ENCODE measurements at regions not wholly inside any gene's neighbourhood (a gene's known extent, or its start where the extent isn't known, plus 50 kb on each side); places are given as distances from the start of the nearest gene placed in this dataset.
"Not testable (repeated sequence)": the region's sequence is repeated elsewhere in the genome, so short reads cannot be mapped to it uniquely, and the experiment has no call there.

DNA sequence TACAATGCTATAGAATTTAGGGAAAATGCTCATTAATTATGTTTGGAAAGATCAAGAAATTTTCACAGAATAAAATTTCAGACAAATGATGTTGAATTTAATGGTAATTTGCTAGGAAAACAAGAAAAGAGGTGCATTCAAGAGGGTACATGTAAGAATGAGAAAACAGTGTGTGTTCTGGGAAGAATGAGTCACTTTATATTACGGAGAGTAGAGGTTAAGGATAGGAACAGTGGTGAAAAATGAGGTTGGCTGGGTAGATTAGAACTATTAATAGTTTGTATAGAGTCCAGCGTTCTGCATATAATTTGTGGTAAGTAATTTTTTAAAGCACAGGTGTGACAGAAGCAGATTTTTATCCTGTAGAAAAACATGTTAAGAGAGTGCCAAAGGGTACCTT lies 336.7 kb upstream of the MBL2 start:
- DNase-seq (ENCODE audit: low spot score in 2 of 2) (no peak), FAIRE-seq (no peak)

DNA sequence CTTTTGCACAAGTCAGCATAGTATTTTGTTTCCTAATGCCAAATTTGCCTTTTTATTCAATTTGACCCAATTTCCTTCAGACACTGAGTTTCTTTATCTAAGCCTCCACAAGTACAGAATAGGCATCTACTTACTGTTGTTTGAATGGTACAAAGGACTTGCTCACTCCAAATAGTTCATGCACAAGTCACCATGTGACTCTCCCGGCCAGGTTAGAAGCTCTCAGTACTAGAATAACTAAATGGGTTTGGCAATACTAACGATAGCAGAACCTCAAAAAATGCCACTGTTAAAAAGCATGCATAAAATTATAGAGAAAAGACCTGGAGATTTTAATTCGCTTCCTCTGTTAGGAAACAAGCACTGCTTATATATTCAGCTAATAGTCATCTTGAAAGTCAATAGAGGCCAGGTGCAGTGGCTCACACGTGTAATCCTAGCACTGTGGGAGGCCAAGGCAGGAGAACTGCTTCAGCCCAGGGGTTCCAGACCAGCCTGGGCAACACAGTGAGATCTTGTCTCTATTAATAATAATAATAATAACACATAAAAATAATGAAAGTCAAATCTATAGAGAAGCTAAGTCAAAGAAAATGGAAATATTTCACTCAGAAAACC lies 335.8 kb upstream of the MBL2 start:
- FAIRE-seq (no peak), DNase-seq (ENCODE audit: low spot score in 2 of 2) (no peak)

DNA sequence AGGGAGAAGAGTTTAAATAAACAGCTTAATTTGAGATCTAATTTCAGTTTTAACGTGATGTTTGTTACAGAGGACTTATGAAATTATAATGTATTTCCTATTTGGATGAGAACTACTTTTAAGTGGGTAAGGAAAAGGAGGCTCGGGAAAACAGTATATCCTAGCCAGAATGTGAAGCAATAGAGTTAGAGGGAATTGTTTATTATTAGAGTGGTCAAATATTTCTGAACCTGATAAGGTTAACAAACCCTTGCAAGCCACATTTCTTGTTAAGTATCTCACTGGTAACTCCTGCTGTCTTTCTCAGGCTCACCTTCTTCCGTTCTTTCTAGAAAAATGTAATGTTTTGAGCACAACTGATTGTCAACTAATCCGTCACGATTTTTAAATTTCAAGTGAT lies 335.1 kb upstream of the MBL2 start:
- FAIRE-seq, result no peak
- DNase-seq (ENCODE audit: low spot score in 2 of 2), result no peak

DNA sequence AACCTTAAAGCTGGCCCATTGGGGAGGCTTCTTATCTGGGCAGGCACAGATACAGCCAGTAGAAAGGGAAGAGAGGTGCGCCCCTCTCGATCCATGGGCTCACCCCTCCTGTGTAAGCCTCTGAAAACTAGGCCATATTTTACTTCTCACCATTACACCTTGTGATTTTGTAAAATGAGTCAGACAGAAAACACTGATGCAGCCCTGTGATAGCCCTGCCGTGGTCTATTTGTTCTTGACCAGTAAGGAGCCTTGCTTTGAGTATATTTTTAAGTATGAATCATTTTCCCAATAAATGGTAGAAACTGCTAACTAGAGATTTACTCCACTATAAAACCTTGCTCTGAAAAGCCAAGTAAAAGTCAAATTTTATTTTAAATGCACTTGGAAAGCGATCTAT lies 329.8 kb upstream of the MBL2 start:
- FAIRE-seq (no peak), DNase-seq (ENCODE audit: low spot score in 2 of 2) (no peak)

DNA sequence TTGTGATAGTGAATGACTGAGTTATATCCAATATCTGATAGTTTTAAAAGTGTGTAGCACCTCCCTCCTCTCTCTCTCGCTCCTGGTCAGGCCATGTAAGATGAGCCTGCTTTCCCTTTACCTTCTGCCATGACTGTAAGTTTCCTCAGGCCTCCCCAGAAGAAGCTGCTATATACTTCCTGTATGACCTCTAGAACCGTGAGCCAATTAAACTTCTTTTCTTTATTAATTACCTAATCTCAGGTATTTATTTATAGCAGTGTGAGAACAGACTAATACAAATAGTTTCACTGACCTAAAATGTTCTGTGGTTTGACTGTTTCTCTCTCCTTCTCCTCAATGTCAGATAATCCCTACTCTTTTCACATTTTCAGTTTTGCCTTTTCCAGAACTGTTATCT lies 321.3 kb upstream of the MBL2 start:
- no peak for DNase-seq (ENCODE audit: low spot score in 2 of 2)
- no peak for FAIRE-seq

DNA sequence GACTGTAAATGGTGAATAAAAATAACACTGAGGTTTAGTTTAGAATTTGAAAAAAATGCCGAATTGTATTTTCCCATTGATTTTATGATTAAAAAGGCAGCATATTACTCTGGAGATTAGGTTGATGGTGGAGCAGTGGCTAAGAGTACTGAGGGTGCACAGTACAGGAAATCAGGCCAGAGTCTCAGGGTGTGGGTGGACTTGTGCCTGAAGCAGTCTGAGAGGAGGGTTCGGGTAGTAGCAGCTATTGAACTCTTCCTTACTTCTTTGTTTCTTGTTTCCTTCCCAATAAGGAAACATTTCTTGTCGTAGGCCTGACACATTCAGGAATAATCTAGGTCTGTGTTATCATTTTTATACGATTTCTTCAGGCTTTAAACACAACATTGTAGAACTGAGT lies 319.0 kb upstream of the MBL2 start:
- no peak for FAIRE-seq
- DNase-seq (ENCODE audit: low spot score in 2 of 2), result no peak

DNA sequence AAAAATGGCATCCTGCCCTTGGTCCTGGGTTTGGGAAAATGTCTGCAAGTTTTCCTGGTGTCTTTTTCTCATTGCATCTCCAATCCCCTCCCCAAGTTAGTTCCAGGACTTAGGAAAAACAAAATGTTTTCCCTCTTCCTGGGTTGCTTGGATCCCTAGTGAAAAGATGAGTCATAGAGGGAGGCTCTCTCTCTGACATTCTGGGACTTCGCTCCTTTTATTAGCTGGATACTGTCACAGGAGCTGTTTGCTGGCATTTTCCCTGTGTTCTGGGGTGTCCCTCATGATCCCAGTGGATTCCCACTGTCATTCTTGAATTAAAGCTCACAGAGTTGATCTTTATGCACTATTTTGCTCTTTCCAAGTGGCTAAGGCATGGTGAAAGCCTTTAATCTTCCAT lies 316.4 kb upstream of the MBL2 start:
- FAIRE-seq (no peak), DNase-seq (ENCODE audit: low spot score in 2 of 2) (no peak)

DNA sequence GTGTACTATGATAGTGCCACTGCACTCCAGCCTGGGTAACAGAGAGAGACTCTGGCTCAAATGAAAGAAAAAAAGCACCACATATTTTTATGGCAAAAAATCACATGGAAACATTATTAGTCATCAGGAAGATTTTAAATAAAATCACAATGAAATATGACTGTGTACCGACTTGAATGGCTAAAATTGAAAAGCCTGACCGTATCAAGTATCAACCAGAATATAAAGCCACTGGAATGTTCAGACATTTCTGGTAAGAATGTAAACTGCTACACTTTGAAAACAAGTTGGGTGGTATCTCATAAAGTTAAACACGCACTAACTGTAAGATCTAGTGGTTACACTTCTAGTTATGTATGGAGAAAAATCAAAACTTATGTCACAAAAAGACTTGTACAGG lies 306.7 kb upstream of the MBL2 start:
- FAIRE-seq (no peak), DNase-seq (ENCODE audit: low spot score in 2 of 2) (no peak)

DNA sequence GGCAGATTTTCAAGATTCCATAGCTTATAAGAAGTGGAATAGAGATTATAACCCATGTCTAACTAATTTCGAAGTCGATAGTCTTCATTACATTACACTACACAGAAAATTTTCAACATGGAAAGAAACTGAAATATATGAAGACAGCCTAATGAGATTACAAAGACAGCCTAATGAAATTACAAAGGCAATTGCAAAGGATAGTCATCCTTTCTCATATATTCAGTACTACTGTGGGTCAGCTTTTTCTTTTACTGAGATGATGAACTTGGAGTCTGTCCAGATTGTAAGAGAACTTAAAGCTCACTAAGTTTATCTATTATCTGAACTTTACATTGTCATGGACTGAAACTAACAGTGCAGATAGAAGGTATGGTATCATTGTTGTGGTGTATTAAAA lies 304.4 kb upstream of the MBL2 start:
- no peak for DNase-seq (ENCODE audit: low spot score in 2 of 2)
- no peak for FAIRE-seq

DNA sequence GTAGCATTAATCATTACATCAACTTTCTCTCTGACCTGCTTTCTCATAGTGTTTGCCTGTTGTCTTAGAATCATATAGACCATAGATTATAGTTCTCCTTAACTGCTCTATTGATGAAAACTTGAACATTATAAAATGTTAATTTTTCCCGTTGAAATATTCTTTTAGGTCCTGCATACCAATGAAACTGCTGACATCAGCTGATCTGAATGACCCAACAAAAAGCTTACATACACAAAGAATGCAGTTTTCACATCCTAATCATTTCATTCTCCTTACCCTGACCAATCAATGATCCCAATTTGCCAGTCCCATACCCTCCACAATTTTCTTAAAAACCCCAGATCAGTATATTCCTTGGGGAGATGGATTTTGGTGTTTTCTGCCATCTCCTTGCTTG lies 302.9 kb upstream of the MBL2 start:
- no peak for FAIRE-seq
- DNase-seq (ENCODE audit: low spot score in 2 of 2), result no peak

DNA sequence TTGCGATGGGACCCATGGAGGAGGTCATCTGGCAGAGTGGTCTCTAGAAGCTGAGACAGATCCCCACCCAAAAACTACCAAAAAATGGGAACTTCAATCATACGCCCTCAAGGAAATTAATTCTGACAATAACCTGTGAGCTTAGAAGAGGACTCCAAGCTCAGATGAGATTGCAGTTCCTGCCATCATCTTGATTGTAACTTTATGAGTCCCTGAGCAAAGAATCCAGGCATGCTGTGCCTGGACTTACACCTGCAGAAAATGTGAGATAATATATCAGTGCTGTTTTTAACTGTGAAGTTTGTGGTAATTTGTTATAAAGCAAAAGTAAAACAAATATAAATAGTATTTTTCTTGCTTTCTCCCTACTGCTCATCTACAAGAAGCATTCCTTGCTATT lies 299.6 kb upstream of the MBL2 start:
- FAIRE-seq (no peak), DNase-seq (ENCODE audit: low spot score in 2 of 2) (no peak)

DNA sequence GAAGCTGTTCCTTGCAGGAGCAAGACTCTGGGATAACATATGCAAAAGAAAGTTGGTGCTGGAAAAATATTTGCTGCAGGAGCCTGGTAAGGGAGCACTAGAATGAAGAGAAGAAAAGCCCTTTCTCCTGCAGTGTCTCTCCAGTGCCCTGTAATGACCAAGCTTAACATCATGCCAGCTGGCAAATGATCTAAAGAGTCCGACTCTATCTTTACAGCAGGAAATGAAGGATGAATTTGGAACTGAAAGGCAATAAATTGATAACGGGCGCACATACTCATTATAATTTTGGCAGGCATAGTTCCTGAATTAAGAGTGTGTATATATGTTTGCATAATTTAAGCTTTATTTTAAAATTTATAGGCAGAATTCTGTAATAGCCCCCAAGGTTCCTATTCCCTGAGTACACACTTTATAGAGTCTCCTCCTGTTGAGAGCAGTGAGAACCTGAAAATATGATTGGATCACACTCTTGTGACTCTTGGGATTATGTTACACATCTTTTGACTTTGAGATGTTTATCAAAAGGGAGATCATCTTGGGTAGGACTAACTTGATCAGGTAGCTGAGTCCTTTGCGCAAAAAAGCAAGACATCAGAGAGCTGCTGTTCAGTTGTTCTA lies 299.0 kb upstream of the MBL2 start:
- no peak for FAIRE-seq

DNA sequence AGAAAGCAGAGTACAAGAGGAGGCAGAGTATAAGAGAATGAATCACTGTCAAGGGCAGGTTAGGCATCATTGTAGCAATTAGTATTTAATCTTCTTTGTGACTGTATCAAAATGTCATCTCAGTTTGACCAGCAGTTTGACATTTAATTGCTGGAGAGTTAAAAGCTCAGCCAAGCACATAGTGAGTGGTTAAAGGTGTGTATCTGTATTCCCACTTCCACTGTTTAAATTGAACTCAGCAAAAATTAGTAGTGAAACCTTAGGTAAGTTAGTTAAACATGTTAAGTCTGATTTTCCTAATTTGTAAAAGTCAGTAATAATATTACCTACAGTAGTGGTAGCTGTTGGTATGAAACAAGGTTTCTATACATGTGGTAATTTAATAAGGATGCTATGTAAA lies 296.4 kb upstream of the MBL2 start:
- DNase-seq (ENCODE audit: low spot score in 2 of 2) (no peak), FAIRE-seq (no peak)

More for the DNA sequence above, 299.0 kb upstream of the MBL2 start:
- DNase-seq (ENCODE audit: low spot score in 2 of 2), result no peak

DNA sequence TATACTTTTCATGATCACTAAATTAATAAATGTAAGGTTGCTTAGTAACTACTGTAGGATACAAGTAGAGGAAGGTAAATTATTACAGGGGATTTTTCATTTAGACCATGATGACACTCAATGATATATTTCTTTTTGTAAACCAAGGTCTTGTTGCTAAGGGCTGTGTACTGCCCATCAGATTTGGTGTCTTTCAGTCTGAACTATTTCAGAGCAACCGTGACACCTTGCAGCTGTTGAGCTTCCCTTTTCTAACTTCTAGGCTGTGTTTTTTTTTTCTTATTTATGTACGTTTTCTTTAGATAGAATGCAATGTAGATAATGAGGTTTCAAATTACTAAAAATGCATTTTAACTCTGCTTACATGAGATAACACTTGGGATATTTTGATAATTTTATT lies 292.0 kb upstream of the MBL2 start:
- FAIRE-seq (no peak), DNase-seq (ENCODE audit: low spot score in 2 of 2) (no peak)

DNA sequence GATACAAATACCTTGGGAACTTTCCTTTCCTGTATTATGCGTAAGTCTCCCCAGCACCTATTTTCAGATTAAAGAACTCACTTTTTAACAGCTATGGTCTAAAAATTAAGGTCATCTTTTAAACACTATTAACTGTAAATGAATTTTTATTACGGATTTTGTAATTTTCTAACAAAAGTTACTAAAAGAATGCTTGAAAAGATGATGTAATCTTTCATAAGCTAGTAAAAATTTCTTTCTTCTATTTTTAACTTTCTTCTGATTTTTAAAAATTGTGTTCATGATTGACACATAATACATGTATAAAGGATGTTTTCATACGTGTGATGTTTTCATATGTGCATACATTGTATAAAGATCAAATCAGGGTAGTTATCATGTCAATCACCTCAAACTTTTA lies 291.2 kb upstream of the MBL2 start:
- FAIRE-seq, result no peak

DNA sequence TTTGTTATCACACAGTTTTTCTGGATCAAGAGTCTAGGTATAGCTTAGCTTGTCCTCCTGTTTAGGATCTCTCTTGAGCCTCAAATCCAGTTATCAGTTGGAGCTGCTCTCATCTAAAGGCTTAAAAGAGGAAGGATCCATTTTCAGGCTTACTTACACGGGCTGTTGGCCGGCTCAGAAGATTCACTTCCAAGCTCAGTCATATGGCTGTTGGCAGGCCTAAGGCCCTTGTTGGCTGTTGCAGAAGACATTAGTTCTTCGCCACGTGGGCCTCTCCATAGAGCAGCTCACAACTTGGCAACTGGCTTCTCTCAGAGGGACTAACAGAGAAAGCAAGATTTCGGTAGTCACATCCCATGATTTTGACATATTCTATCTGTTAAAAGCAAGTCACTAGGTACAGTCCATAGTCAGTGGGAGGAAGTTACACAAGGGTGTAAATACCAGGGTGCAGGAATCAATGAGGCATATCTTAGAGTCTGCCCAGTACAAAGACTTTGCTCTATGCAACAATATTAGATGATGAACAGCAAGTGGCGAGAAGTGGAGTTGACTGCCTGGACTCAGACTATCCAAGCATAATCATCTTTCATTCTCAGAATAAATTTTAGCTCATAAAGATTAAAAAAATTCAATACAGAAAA lies 280.1 kb upstream of the MBL2 start:
- FAIRE-seq, result no peak
- no peak for DNase-seq (ENCODE audit: low spot score in 2 of 2)

More for the DNA sequence above, 291.2 kb upstream of the MBL2 start:
- DNase-seq (ENCODE audit: low spot score in 2 of 2), result no peak

DNA sequence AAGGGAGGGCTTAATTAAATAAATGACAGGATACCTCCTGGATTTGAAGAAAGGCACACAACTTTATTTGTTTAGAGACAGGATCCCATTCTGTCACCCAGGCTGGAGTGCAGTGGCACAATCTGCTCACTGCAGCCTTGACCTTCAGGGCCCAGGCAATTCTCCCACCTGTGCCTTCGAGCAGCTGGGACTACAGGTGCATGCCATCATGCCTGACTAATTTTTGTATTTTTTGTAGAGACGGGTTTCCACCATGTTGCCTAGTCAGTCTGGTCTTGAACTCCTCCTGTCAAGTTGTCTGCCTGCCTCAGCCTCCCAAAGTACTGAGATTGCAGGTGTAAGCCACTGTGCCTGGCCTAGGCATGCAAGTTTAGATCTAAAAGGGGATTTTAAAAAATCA lies 272.7 kb upstream of the MBL2 start:
- FAIRE-seq, result no peak
- DNase-seq (ENCODE audit: low spot score in 2 of 2), result no peak

DNA sequence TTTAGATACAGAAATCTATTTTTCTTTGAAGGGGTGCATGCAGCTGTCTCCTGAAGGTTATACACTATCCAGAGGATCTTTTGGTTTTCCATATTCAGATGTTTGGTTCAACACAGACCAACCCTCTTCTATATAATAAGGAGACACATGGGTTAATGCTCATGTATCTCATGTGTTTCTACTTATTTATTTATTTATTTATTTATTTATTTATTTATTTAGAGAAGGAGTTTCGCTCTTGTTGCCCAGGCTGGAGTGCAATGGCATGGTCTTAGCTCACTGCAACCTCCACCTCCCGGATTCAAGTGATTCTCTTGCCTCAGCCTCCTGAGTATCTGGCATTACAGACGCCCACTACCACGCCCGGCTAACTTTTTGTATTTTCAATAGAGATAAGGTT lies 263.2 kb upstream of the MBL2 start:
- FAIRE-seq; DNase-seq (ENCODE audit: low spot score in 2 of 2): not testable (repeated sequence)

DNA sequence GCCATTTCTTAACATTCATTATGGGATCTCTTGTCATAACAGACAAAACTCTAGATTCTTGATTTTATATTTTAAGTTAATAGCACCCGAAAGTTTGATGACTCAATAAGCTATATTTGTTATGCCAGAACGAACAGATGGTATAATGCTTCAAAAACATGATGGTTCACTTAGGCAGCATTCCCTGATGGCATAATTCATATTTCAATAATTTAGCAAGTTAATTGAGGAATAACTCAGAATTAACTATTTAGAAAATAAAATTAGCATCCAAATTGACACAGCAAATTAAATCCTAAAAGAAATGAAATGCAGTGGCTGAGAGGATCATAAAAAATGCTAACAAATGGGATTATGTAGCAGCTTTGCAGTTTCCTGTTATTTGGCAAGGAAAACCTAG lies 260.8 kb upstream of the MBL2 start:
- FAIRE-seq, result no peak
- DNase-seq (ENCODE audit: low spot score in 2 of 2), result no peak

DNA sequence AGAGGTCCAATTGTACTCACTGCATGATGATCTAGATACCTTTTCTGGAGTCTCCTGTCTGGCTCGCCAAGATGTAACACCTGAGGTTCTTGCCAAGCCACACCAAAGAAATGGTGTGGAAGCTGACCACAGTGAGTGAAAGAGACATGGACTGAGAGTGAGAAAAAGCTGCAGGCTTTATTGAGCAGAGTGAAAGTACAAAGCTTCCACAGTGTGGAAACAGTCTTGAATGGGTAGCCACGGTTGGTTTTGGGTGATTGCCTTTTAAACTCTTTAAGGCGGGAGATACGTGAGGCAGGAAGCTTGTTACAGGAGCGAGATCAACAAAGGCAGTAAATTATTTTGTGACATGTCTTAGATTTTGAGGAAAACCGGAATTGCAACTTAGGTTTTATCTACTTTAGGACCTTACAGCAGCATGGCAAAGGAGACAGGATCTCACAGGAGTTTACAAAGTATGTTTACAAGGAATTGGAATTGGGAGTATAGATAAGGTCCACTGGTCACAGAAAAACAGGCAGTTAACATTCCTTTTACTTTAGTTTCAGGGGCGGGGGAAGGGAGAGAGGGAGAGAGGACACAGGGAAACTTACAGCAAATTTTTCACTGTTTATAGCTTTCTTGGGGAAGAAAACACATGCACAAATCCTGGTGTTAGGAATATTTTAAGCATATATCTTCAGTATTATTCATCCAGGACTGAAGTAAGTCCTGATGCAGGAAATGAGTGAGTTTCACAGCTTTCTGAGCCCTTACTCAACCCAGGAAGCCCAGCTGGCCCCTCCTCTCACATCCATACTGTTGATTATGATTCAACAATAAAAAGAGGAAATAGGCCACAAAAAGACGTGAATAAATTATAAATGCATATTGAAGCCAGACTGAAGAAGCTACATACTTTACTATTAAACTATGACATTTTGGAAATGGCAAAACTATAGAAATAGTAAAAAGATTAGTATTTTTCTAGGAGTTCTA lies 257.6 kb upstream of the MBL2 start:
- not testable (repeated sequence) for DNase-seq (ENCODE audit: low spot score in 2 of 2); FAIRE-seq

DNA sequence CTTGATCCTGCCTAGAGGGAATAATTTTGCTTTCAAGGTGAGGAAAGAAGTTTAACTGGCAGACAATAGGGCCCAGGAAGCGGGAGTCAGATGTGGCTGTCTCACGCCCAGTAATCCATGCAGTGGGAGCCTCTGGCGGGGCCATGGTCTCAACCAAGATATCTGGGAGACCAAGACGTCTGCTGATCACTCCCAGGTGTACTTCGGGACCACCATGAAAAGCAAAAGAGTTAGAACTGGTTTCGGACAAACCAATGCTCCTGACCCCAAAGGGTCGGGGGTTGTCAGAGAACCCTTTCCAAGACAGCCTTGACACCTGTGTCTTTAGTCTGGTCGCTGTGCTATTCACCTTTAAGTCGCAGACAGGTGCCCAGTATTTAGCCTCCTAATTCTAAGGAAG lies 256.9 kb upstream of the MBL2 start:
- no peak for FAIRE-seq
- DNase-seq (ENCODE audit: low spot score in 2 of 2), result no peak

All from frontal cortex (tissue), 3 donors.